Parathyroid adenoma (tissue), 2 donors: ENCODE measurements at regions not wholly inside any gene's neighbourhood (a gene's known extent, or its start where the extent isn't known, plus 50 kb on each side); places are given as distances from the start of the nearest gene placed in this dataset.

Experiments used
- H2AFZ ChIP-seq: fragments of 300-600 bp; sonication (generic); one replicate; pipeline ENCODE4 v1.7.0; 2017; ENCODE audit warnings: antibody characterized with exemption, mild to moderate bottlenecking
- H3K27ac ChIP-seq: fragments of 300-600 bp; sonication (generic); one replicate; pipeline ENCODE4 v1.7.0; 2017
- H3K27me3 ChIP-seq: fragments of 300-600 bp; sonication (generic); one replicate; pipeline ENCODE4 v1.7.0; 2017; ENCODE audit warnings: low read length; ENCODE audit not compliant: control insufficient read depth, insufficient read depth
- H3K36me3 ChIP-seq: fragments of 300-600 bp; sonication (generic); one replicate; pipeline ENCODE4 v1.7.0; 2017; ENCODE audit warnings: low read length; ENCODE audit not compliant: control insufficient read depth, insufficient read depth
- H3K4me1 ChIP-seq: fragments of 300-600 bp; sonication (generic); one replicate; pipeline ENCODE4 v1.7.0; 2017; ENCODE audit warnings: control low read depth
- H3K4me2 ChIP-seq: fragments of 300-600 bp; sonication (generic); one replicate; pipeline ENCODE4 v1.7.0; 2017; ENCODE audit warnings: low read length
- H3K4me3 ChIP-seq: fragments of 300-600 bp; sonication (generic); one replicate; pipeline ENCODE4 v1.7.0; 2017; ENCODE audit warnings: low read depth, low read length
- H3K79me2 ChIP-seq: fragments of 300-600 bp; sonication (generic); one replicate; pipeline ENCODE4 v1.7.0; 2017; ENCODE audit warnings: control low read depth
- H3K9ac ChIP-seq: fragments of 300-600 bp; sonication (generic); one replicate; pipeline ENCODE4 v1.7.0; 2017; ENCODE audit warnings: mild to moderate bottlenecking
- H3K9me3 ChIP-seq: fragments of 300-600 bp; sonication (generic); one replicate; pipeline ENCODE4 v1.7.0; 2017; ENCODE audit warnings: low read length; ENCODE audit not compliant: control insufficient read depth
- CTCF ChIP-seq: fragments of 300-600 bp; sonication (generic); IDR thresholded peaks from one replicate; pipeline ENCODE4 v1.7.0; 2017; ENCODE audit warnings: antibody characterized with exemption, mild to moderate bottlenecking
- donor health status: primary hyperparathyroidism.

GRCh38 chr2:193796847-193797246 is 1602.1 kb upstream of the TMEFF2 start:
- no peak for TF ChIP-seq CTCF
- no peaks in the 10 kb centered on the region for H3K79me2 ChIP-seq
- no peak overlapping the region for H2AFZ ChIP-seq
- H3K9me3 ChIP-seq, result no peaks in the 10 kb centered on the region
- no peaks in the 10 kb centered on the region for H3K4me1 ChIP-seq
- no peak overlapping the region for H3K4me2 ChIP-seq
- H3K4me3 ChIP-seq, result no peak overlapping the region
- H3K36me3 ChIP-seq, result no peaks in the 10 kb centered on the region
- H3K27me3 ChIP-seq, result no peaks in the 10 kb centered on the region
- no peak overlapping the region for H3K9ac ChIP-seq
- no peak overlapping the region for H3K27ac ChIP-seq

- no peaks in the 10 kb centered on the region for H3K79me2 ChIP-seq
- no peaks in the 10 kb centered on the region for H3K36me3 ChIP-seq
- no peak overlapping the region for H3K4me3 ChIP-seq
- no peak overlapping the region for H3K9ac ChIP-seq
- no peak overlapping the region for H2AFZ ChIP-seq
- TF ChIP-seq CTCF, result no peak
- H3K4me2 ChIP-seq, result no peak overlapping the region
- no peak overlapping the region for H3K27ac ChIP-seq
- H3K4me1 ChIP-seq, result no peaks in the 10 kb centered on the region
- H3K27me3 ChIP-seq, result no peaks in the 10 kb centered on the region
- H3K9me3 ChIP-seq, result no peaks in the 10 kb centered on the region
These were observed 1599.2 kb upstream of the TMEFF2 start for GRCh38 chr2:193793914-193794313.

- no peak overlapping the region for H3K4me3 ChIP-seq
- no peak for TF ChIP-seq CTCF
- H3K4me2 ChIP-seq, result no peak overlapping the region
- no peaks in the 10 kb centered on the region for H3K79me2 ChIP-seq
- H3K9ac ChIP-seq, result no peak overlapping the region
- H3K9me3 ChIP-seq, result no peaks in the 10 kb centered on the region
- no peak overlapping the region for H2AFZ ChIP-seq
- H3K4me1 ChIP-seq, result no peaks in the 10 kb centered on the region
- H3K27me3 ChIP-seq, result no peaks in the 10 kb centered on the region
- no peak overlapping the region for H3K27ac ChIP-seq
- no peaks in the 10 kb centered on the region for H3K36me3 ChIP-seq
These were observed 1588.9 kb upstream of the TMEFF2 start for GRCh38 chr2:193783681-193784080.

- H3K4me3 ChIP-seq, result no peak overlapping the region
- H3K27me3 ChIP-seq, result no peaks in the 10 kb centered on the region
- no peak overlapping the region for H3K9ac ChIP-seq
- H3K36me3 ChIP-seq, result no peaks in the 10 kb centered on the region
- H3K4me1 ChIP-seq, result no peaks in the 10 kb centered on the region
- TF ChIP-seq CTCF, result no peak
- H3K4me2 ChIP-seq, result no peak overlapping the region
- H3K27ac ChIP-seq, result no peak overlapping the region
- H2AFZ ChIP-seq, result no peak overlapping the region
- H3K9me3 ChIP-seq, result no peaks in the 10 kb centered on the region
- H3K79me2 ChIP-seq, result no peaks in the 10 kb centered on the region
These were observed 1583.6 kb upstream of the TMEFF2 start for GRCh38 chr2:193778293-193778692.

GRCh38 chr2:193776988-193777387 is 1582.3 kb upstream of the TMEFF2 start:
- no peak overlapping the region for H3K27ac ChIP-seq
- no peak for TF ChIP-seq CTCF
- H3K79me2 ChIP-seq, result no peaks in the 10 kb centered on the region
- H3K27me3 ChIP-seq, result no peaks in the 10 kb centered on the region
- H3K4me1 ChIP-seq, result no peaks in the 10 kb centered on the region
- H3K9ac ChIP-seq, result no peak overlapping the region
- no peak overlapping the region for H3K4me2 ChIP-seq
- H3K4me3 ChIP-seq, result no peak overlapping the region
- H3K36me3 ChIP-seq, result no peaks in the 10 kb centered on the region
- H3K9me3 ChIP-seq, result no peaks in the 10 kb centered on the region
- no peak overlapping the region for H2AFZ ChIP-seq
